ENCODE measurements at regions not wholly inside any gene's neighbourhood (a gene's known extent, or its start where the extent isn't known, plus 50 kb on each side); places are given as distances from the start of the nearest gene placed in this dataset.

DNA sequence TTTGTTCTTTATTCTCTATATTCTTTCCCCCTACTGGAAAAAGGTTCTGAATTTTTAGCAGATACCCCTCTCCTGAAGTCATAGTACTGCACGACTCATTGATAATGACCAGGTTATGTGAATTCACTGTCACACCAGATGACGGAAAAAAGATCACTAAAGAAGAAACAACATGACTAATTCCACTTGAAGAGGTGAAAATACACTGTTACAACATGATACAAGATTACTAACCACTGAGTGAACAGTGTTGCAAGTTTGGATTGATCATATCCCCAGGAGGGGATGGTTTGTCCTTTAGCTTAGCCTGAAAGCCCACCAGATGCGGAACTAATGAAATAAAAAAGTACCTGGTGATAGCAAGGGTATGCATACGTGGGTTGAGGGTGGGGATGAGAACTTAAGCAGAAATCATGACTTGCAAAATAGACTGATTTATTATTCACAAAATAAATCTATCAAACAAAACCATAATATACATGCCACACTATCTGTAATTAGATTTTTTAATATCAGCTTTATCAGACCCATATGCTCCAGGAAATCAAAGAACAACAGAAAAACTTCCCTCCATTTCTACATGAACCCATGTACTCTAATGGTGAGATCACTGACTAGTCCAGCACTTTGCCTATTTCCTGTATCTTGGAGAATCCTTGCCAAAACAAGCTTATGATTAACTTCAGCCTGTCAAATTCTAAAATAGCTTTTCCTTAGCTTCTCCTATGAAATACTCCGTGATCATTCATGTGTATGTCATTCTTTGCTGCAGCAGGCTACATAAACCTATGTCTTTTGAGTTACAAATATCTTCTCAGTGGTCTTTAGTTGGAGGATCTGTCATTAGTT, 257.4 kb upstream of the AGA start:
- DNase-seq: no peak

- DNase-seq: no peak
Observed at GRCh38 chr4:177706916-177707315, 264.7 kb upstream of the AGA start.

DNA sequence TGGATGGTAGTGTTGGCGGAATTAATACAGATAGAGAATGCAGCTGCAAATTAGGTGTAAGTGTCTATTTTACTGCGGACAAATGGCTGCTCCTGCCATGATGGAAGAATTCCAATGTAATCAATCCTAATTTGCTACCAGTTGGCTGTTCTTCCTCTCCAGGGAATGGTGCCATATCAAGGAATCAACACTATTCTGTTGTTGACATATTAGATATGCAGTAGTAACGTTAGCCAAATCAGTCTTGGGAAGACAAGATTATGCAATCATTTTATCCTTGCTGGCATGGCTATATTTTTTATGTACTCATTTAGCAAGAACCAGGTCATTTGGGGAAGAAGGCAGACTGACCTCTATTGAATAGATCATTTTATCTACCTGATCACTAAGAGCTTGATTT, 271.2 kb upstream of the AGA start:
- DNase-seq: no peak

DNA sequence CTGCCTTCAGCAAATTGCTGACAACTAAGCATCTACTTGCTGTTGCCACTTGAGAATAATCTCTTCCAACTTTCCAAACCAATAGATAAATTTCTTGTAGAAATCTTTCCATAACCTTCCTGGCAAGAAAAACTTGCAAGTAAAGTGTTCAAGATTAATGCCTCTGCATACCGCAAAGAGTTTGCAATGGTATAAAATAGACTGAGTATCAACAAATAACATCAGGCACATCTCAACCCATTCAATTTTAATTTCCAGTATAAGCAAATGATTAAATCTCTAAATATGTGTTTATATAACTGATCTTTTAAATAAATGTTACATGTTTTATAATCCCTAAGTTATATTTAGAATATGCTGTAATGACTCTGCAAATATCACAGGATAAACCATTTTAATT, 275.2 kb upstream of the AGA start:
- no peak for DNase-seq

DNA sequence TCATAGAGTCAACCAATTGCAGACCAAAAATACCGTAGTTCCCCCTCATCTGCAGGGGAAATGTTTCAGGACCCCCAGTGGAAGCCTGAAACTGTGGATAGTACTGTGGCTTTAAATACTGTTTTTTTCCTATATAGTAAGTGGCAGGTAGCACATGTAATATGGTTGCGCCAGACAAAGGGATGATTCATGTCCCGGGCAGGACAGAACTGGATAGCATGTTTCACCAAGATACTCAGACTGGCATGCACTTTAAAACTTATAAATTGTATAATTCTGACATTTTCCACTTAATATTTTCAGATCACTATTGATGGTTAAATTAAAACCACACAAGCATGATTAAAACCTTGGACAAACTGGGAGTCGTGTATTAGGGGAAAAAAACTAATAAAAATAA, 276.3 kb upstream of the AGA start:
- no peak for DNase-seq

GRCh38 chr4:177726111-177726510, 283.9 kb upstream of the AGA start:
- DNase-seq: no peak

DNA sequence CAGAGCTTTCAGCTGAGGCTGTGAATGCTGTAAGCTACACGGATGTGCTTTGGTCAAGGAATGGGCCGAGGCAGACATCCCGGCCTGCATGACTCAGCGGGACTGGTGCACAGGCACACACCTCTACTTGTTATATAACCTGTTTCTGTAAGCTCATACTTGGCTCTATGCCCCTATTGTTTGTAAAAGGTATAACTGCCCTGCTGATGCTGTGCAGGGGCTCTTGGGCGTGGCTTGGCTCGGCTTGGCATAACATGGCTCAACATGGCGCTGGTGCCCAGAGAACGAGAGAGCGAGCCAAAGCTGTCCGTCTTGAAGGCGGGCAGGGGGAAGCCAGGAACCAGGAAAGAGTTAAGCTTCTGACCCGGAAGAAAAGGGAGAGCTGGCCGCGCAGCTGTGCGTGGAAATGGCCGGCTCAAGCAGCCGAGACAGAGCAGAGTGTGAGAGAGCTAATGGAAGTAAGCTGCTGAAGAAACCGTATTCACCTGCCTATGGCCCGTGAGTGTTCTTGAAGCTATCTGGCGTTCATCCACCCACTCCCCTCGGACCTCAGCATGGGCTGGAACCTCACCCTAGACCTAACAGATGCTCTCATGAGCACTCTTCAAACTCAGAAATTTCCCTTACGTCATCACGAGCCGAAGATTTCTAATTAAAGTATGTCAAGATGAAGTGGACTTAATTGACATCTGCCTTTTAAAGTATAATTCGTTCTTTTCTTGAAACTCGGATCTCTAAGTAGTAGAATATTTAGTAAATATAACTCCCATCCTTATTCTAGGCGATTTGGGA, 286.3 kb upstream of the AGA start:
- DNase-seq: no peak

DNA sequence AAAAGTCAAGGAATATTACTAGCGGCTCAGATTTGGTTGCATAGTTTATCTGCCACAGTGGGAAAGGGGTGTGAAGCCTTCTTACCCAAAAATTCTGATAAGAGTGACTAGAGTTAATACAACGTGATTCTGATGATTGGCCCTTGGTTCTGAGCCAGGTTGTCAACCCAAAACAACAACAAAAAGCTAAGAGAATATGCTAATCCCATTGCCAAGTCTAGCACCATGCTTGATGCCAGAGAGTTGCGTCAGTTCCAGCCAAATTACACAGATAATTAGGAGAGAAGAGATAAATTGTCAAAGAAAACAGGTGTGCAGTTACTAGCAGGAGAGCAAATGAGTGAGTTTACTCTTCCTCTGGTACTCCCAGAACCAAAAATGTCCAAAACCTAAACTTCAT, 287.4 kb upstream of the AGA start:
- no peak for DNase-seq

DNA sequence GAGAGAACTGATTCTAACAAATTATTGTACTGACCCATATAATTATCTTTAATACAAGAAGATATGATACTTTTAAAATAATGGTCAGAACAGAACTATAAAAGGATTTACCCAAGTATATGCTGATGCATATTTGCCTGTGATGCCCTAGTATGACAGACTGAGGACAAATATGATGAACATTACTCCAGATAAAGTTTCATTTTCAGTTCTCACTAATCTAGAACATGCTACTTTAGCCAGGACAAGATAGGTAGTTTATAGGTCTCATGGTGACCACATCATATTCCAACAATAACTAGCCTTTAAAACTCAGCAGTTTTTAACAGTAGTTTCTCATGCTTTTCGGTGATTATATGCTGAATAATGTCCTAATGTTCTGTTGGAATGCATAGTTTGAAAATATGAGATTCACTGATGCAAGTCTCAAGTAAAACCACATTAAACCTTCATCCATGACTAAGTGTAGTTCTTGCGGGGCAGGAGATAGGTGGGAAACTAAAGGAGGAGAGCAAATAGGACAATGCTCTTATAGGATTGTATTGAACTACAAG, 295.2 kb upstream of the AGA start:
- DNase-seq: no peak

GRCh38 chr4:177740563-177740962, 298.3 kb upstream of the AGA start:
- DNase-seq: no peak

DNA sequence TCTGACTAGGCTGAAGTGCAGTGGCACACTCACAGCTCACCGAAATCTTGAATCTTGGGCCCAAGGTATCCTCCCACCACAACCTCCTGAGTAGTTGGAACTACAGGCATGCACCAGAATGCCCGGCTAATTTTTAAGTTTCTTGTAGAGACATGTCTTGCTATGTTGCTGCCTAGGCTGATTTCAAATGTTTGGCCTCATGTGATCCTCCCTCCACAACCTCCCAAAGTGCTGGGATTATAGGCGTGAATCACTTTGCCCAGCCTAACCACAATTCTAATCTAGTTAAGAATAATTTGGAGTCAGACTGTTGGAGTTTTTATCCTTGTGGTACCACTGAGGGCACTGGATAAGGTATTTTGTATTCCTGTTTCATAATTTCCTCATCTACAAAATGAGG, 317.5 kb upstream of the AGA start:
- no peak for DNase-seq

GRCh38 chr4:177761692-177762091, 319.5 kb upstream of the AGA start:
- no peak for DNase-seq

- no peak for DNase-seq
Observed at GRCh38 chr4:177769155-177769554, 326.9 kb upstream of the AGA start.

DNA sequence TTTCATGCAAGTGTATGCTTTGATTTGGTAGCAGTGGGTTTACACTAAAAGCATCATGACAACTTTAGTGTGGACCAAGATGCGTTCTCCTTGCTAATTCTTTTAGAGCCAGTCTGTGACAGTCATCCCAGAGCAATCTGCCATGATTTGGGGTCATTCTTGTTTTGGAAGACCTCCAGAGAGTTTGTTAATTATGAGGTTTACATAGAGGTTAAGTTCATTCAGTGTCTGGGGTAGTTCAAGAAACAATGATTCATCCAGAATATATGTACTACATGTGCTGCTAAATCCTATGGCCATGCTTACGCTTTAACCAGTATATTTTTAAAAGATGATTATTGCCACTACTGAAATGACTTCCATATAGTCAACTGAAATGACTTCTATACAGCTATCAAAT, 328.5 kb upstream of the AGA start:
- DNase-seq: no peak

GRCh38 chr4:177771645-177772044, 329.4 kb upstream of the AGA start:
- DNase-seq: no peak

- no peak for DNase-seq
Observed at GRCh38 chr4:177778623-177779022, 336.4 kb upstream of the AGA start.

- DNase-seq: no peak
Observed at GRCh38 chr4:177785000-177785399, 342.8 kb upstream of the AGA start.

DNA sequence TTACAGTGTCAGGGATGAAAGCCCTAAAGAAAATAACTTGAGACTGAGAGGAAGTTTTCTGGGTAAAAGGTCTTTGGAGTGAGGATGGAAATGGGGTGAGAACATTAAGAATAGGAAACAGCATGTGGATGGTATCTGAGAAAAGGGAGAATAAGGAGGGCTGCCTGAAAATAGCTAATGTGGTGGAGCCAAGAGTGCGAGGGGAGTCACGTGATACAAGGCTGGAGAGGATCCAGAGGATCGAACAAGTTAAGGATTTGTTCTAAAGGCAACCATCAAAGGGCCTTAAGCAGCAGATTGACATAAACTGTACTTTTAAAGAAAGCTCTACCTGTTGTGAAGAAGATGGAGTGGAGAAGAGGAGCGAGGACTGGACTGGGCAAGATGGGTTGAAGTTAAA, 347.4 kb upstream of the AGA start:
- no peak for DNase-seq

DNA sequence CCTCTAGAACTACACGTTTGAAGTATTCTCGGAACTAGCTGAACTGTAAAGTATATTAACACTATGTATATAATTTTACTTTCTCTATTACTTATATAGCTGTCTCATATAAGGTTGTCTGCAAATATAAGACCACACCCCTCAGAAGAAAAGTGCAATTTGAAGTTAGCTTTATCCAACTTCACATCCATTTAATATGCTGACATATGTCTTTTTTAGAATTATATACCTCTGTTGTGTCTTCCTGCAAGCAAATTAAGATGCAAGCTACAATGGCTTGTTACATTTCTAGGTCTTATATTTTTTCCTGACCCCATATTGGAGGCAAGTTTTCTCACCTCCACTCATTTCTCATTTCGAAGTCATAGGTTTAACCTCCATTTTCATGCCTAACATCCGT, 349.0 kb upstream of the AGA start:
- DNase-seq: no peak

GRCh38 chr4:177796841-177797240, 354.6 kb upstream of the AGA start:
- DNase-seq: no peak

- no peak for DNase-seq
Observed at GRCh38 chr4:177798161-177798560, 355.9 kb upstream of the AGA start.

DNA sequence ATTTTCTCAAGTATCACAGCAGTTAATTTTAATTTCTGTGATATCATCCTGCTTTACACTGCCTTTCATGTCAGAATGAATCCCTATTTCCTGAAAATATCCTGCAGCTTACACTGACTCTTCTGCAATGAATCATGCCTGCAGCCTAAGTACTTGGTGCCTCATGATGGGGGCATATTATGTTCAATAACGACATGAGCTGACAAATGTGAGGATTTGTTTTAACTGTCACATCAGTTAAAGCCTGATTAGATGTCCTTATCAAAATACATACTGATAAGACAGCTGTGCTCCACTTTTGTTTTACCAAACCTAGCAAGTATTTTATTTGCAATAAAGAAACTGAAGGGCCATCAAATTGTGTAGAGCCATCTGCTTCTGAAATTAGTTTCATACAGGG, 359.9 kb upstream of the AGA start:
- no peak for DNase-seq

- DNase-seq: no peak
Observed at GRCh38 chr4:177802661-177803060, 360.4 kb upstream of the AGA start.

- no peak for DNase-seq
Observed at GRCh38 chr4:177803151-177803550, 360.9 kb upstream of the AGA start.

Data from CD4-positive, alpha-beta T cell treated with Interleukin-10 for 1 hour (primary cell).